GM12878 (cell line): ENCODE measurements at regions not wholly inside any gene's neighbourhood (a gene's known extent, or its start where the extent isn't known, plus 50 kb on each side); places are given as distances from the start of the nearest gene placed in this dataset.

ENCODE experiments used
- ATAC-seq: fragments of 200-7000 bp; cut with Tn5 transposase; 3 replicates; pipeline ENCODE4 v1.9.1; 2020; ENCODE audit warnings: mild to moderate bottlenecking, moderate library complexity
- BruUV-seq: library from RNA; stranded (reverse); fragments of 400-500 nt; replicated peaks from 2 replicates; lab custom pipeline; 2021; lab: Mats Ljungman, UMichigan
- CTCF ChIA-PET: fragments of 300-600 bp; sonication (Branson Sonifier 250); formaldehyde crosslinking; extraction: SDS; loops from one replicate; lab custom pipeline; 2021; ENCODE audit warnings: inconsistent platforms; lab: Yijun Ruan, JAX
- POLR2A ChIA-PET: fragments of 350-600 bp; formaldehyde crosslinking; extraction: SDS; loops from one replicate; lab custom pipeline; 2021; ENCODE audit warnings: inconsistent platforms; lab: Charles Lee
- RAD21 ChIA-PET: fragments of 300-600 bp; sonication (Branson Sonifier 250); formaldehyde crosslinking; loops from one replicate; lab custom pipeline; 2023; ENCODE audit warnings: antibody characterized with exemption; ENCODE audit not compliant: unreplicated experiment; lab: Charles Lee
- SMC1A ChIA-PET: fragments of 300-600 bp; sonication (Branson Sonifier 250); formaldehyde crosslinking; loops from one replicate; lab custom pipeline; 2023; ENCODE audit not compliant: unreplicated experiment, uncharacterized antibody; lab: Charles Lee
- DNase-seq: peaks from one replicate; pipeline ENCODE4 v3.0.0-alpha.2; 2011; ENCODE audit warnings: low read depth, low spot score
- FAIRE-seq: peaks from 3 replicates; lab custom pipeline; 2011; peaks lifted over from hg19 to GRCh38; lab: Jason Lieb, UNC
- H2AFZ ChIP-seq: 2 replicates; pipeline ENCODE4 v1.6.0; 2011; ENCODE audit warnings: low read depth, low read length, control low read depth; ENCODE audit not compliant: control insufficient read depth
- H3K27ac ChIP-seq: 2 replicates; pipeline ENCODE4 v1.5.1; 2011; ENCODE audit warnings: control low read depth; ENCODE audit not compliant: control insufficient read depth, insufficient read depth
- H3K27me3 ChIP-seq, 2 experiments: replicated peaks in 1 of 2; 2 replicates each; pipeline versions ENCODE4 v1.6.0 to v1.6.1; 2011; ENCODE audit warnings: low read length in 1 of 2; ENCODE audit not compliant: control insufficient read depth in 2 of 2, insufficient read depth in 2 of 2
- H3K36me3 ChIP-seq, 2 experiments: 2 replicates each; pipeline ENCODE4 v1.5.1; 2011; ENCODE audit warnings: low read length in 1 of 2; ENCODE audit not compliant: control insufficient read depth in 2 of 2, insufficient read depth in 2 of 2
- H3K4me1 ChIP-seq: 2 replicates; pipeline ENCODE4 v1.6.1; 2011; ENCODE audit warnings: mild to moderate bottlenecking, low read length, moderate library complexity, mixed read lengths; ENCODE audit not compliant: control insufficient read depth, insufficient read depth
- H3K4me2 ChIP-seq: 2 replicates; pipeline ENCODE4 v1.6.0; 2011; ENCODE audit warnings: control low read depth; ENCODE audit not compliant: control insufficient read depth, insufficient read depth
- H3K4me3 ChIP-seq: fragments of 200-600 bp; sonication (generic); 2 replicates; pipeline ENCODE4 v1.5.1; 2016
- H3K79me2 ChIP-seq: 2 replicates; pipeline ENCODE4 v1.6.0; 2011; ENCODE audit warnings: low read length; ENCODE audit not compliant: control insufficient read depth, insufficient read depth
- H3K9ac ChIP-seq: 2 replicates; pipeline ENCODE4 v1.8.0; 2011; ENCODE audit warnings: low read length, control low read depth, mixed read lengths; ENCODE audit not compliant: control insufficient read depth, insufficient read depth
- H3K9me3 ChIP-seq: replicated peaks from 3 replicates; pipeline ENCODE4 v1.5.1; 2011; ENCODE audit warnings: mild to moderate bottlenecking, low read length; ENCODE audit not compliant: control insufficient read depth, insufficient read depth
- H4K20me1 ChIP-seq: 2 replicates; pipeline ENCODE4 v1.6.0; 2011; ENCODE audit not compliant: control insufficient read depth, insufficient read depth
- EZH2 ChIP-seq: IDR thresholded peaks from 2 replicates; pipeline ENCODE4 v1.6.1; 2012; ENCODE audit warnings: low read depth, mild to moderate bottlenecking, control low read depth, inconsistent platforms, low read length, borderline replicate concordance; ENCODE audit not compliant: control insufficient read depth
- NFYB ChIP-seq: IDR thresholded peaks from 2 replicates; pipeline ENCODE4 v1.6.1; 2011; ENCODE audit warnings: low read depth, mild to moderate bottlenecking, low read length, improper control_type of control experiment, moderate library complexity; ENCODE audit not compliant: insufficient read depth
- REST ChIP-seq: IDR thresholded peaks from 2 replicates; pipeline ENCODE4 v1.6.1; 2012; ENCODE audit warnings: mild to moderate bottlenecking, low read depth, low read length
- STAT1 ChIP-seq: fragments of 450-650 bp; conservative IDR thresholded peaks from 2 replicates; pipeline ENCODE4 v1.6.1; 2014; ENCODE audit warnings: antibody characterized with exemption, mild to moderate bottlenecking
- ZNF217 ChIP-seq: fragments of 450-650 bp; IDR thresholded peaks from 2 replicates; pipeline ENCODE4 v1.6.1; 2017; ENCODE audit warnings: antibody characterized with exemption, mild to moderate bottlenecking
- ZNF622 ChIP-seq: fragments of 450-650 bp; IDR thresholded peaks from 2 replicates; pipeline ENCODE4 v1.6.1; 2017; ENCODE audit warnings: mild to moderate bottlenecking, inconsistent platforms
- WGBS: methylation state at CpG from one replicate; pipeline ENCODE4 v1.1.6; 2016; ENCODE audit warnings: low lambda C conversion rate; ENCODE audit not compliant: insufficient replicate concordance, insufficient coverage; ENCODE audit errors: missing lambda C conversion rate; 5-methylcytosine and 5-hydroxymethylcytosine counted together
- in situ Hi-C: fragments of 300-500 bp; cut with MboI; formaldehyde crosslinking; loops from 9 replicates; pipeline ENCODE4 v1.14.3; 2018; ENCODE audit warnings: mixed read lengths
- intact Hi-C: fragments of 100-400 bp; cut with micrococcal nuclease; formaldehyde crosslinking; loops from one replicate; pipeline ENCODE4 v1.14.2; 2022; ENCODE audit not compliant: unreplicated experiment

GRCh38 chr7:47697543-47697942 is 115.6 kb upstream of the TNS3 start:
- Histone ChIP-seq H3K27me3 (no peaks in the 10 kb centered on the region), H3K79me2 (no peaks in the 10 kb centered on the region), H4K20me1 (no peaks in the 10 kb centered on the region), H3K4me3 (no peak overlapping the region), H3K36me3 (no peaks in the 10 kb centered on the region), H2AFZ (no peak overlapping the region), H3K27ac (no peak overlapping the region), H3K4me2 (no peak overlapping the region), H3K9ac (no peak overlapping the region), H3K9me3 (no peaks in the 10 kb centered on the region), H3K4me1 (no peaks in the 10 kb centered on the region)
- TF ChIP-seq ZNF217 (no peak), ZNF622 (no peak), NFYB (no peak), REST (no peak), STAT1 (no peak), EZH2 (no peak)
- SMC1A ChIA-PET: no interaction called here
- POLR2A ChIA-PET: no interaction called here
- FAIRE-seq (no peak), DNase-seq (no peak), ATAC-seq (no peak)
- intact Hi-C loops: no loop called here
- CTCF ChIA-PET: no interaction called here
- WGBS: 38% methylated on average over 4 of the region's 4 CpGs
- no TSS peak for BruUV-seq
- RAD21 ChIA-PET: no interaction called here
- in situ Hi-C loops: no loop called here
